AG08396 (cell line): ENCODE measurements at regions not wholly inside any gene's neighbourhood (a gene's known extent, or its start where the extent isn't known, plus 50 kb on each side); places are given as distances from the start of the nearest gene placed in this dataset.

ENCODE experiments used
- DNase-seq: peaks from one replicate; pipeline ENCODE4 v3.0.0; 2012; ENCODE audit warnings: low spot score, mixed read lengths

DNA sequence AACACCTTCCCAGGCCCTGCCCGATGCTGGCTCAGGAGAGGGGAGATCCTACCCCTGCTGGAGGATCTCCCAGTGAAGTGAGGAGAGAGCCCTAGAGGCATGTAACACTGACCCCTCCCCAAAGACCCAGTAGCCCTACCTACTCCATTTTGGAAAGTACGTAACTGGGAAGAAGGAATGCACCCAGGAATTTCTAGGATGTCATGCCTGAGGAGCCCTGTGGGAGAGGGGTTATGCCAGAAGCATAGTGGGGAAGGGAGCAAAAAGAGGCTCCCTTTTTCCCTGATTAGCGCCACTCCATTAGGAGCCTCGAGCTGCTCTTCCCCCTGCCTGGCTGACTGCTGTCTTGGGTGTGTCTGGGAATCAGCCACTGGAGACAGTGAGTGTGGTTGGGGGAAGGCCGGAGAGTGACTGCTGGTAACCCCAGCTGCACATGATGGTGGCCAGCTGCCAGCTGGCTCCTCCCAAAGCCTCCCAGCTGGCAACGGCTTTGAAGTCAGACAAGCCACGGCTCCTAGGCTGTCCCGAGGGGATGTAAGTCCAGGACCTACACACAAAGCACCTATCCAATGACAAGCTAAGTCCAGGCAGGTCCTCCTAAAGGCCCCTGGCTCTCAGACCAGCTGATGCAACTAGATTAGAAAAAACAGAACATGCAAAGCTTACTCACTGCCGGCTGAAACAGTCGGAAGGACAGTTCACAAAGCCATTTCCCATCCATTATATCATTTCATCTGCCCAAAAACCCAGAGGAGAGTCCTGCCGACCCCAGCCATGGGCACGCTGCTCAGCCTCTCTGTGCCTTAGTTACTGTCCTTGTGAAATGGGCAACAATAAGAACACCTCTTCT is 136.5 kb upstream of the ABCA1 start:
- DNase-seq: peak; percentile 83

DNA sequence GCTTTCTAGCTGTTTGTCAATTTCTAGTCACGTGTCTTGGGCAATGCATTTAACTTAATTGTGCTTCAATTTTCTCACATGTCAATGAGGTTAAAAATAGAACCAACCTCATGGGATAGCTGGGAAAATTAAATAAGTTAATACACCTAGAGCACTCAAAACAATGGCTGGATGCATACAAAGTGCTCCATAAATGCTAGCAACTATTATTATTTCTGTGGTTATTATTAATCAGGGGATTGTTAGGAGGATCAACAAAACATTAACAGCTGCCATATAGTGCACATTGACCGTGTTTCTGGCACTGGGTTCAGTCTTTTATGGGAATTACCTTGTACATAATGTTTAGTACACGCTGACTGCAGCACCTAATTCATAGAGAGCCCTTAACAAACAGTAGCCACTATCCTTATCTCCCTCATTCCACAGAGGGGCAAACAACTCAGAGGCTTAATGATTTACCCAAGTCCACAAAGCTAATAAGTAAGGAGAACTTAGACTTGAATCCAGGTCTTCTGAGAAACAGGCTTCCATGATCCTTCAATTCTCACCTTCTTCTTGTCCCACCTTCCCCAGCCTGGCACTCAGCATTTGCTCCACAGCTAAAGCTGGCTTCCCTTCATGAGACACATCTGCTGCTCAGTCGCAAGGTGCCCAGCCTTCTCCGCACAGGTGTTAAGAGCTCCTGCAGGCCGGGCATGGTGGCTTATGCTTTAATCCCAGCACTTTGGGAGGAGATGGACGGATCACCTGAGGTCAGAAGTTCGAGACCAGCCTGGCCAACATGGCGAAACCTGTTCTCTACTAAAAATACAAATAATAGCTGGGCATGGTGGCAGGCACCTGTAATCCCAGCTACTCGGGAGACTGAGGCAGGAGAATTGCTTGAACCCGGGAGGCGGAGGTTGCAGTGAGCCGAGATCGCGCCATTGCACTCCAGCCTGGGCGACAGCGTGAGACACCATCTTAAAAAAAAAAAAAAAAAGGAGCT is 137.4 kb upstream of the ABCA1 start:
- DNase-seq: no peak

DNA sequence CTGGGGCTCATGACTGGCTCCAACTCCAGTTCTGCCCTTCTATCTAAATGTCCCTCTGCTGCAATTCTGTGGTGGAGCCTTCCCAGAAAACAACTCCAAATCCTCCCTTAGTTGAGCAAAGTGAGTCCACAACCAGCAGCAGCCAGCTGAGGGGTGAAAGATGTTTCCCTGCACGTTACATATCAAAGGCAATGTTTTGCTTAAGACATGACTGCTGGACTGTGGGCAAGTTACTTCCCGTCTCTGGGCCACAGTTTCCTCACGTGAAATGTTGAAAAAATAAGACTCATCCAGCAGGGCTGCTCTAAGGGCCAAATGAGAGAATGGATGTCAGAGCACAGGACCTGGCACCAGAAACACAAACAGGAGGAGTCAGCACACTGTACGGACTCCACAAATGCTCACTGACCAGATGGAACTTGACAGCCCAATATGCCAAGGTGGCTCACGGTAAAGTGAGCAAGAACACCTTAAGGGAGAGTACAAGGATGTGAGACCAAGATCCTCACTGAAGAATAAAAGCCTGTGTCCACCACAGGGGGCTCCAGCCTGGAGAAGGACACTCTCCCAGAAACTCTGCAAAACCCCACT is 138.4 kb upstream of the ABCA1 start:
- no peak for DNase-seq

DNA sequence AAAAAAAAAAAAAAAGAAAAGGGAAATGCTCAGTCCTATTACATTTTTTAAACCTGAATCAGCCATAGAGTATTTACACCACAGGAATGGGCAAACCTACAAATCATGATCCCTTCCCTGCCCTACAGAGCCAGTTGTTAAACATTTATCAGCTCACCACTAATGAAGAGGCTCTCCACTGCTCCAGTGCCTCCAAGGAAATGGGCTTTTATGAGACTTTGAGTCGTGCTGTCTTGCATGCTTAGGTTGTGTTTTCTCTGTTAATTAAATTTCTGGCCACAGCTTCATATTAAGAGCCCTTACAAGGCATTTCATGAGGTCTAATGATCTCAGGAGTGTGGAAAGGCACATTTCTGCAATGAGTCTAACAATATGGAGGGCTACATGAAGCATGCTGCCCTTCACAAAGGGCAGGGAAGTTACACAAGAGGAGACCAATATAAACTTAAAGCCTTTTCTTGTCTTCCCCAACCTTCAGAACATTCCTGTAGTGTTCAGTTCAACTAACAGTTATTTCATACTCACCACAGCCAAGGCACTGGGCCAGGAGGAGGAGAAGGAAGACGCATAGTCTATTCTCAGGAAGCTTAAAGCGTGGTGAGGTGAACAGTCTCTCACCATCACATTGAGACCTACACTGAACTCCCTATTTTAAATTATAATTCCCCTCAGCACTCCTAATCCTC is 140.1 kb upstream of the ABCA1 start:
- DNase-seq: no peak

DNA sequence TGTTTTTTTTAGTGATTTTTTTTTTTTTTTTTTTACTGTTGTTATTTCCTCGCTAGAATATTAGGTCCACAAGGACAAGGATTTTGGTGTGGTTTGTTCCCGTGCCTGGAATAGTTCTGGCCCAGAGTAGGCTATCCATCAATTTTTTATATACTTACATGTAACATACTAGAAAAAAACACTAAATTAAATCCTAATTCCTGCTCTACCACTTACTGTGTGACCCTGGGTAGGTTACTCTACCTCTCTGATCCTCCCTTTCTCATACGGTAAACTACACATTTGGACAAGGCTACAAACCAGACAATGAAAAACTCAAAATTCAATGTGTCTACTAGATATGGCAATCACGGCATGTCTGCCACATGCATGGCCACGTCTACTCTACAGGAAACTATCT is 141.3 kb upstream of the ABCA1 start:
- DNase-seq: no peak

DNA sequence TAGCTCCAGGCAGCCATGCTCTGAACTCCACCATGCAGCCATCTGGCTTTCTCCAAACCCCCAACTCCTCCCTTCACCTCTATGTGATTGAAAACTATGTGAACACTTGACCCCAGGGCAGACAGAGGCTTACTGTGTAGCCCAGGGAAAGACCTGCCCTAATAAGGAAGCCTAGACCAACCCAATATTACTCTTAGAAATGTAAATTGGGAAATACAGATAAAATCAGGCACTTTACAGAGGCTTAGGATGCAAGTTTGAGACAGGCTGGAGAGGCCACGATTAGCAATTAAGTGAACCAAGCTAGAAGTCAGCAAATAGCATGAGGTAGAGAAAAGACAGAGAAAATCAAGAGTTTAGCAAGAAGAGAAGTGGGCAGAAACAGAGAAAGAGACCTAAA is 141.7 kb upstream of the ABCA1 start:
- DNase-seq: no peak

DNA sequence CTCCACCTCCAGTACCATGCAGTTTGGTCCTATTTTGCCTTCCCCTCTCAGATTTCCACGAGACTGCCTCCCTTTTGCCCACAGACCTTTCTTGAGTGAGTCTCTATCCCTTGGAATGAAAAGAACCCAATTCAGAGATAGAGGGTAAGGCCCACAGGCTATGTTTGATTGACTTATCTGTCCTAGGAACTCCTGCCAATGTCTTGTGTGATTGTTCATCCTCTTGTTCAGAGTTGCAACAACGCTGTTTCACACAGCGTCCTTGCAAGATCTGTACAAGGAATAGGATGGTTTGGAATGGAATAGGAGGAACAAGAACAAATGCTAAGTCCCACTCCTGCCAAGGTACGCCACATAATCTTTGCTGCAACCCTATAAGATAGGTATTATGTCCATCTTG is 142.2 kb upstream of the ABCA1 start:
- DNase-seq: no peak

DNA sequence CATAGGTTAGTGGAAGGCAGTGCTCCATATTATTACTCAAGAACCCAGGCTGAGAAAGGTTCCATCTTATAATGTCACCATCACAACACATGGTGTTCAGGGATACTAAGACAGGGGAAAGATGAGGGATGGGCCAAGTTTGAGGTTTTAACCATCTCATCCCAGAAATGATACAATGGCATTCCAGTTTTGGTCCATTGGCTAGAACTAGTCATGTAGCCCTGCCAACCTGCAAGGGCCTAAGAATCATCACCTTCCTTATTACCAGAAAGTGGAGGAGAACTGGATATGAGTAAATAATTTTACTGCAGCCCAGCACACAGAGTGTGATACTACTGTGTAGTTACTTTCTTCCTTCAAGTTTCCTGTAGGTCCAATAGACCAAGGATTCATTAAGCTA is 144.5 kb upstream of the ABCA1 start:
- DNase-seq: no peak

DNA sequence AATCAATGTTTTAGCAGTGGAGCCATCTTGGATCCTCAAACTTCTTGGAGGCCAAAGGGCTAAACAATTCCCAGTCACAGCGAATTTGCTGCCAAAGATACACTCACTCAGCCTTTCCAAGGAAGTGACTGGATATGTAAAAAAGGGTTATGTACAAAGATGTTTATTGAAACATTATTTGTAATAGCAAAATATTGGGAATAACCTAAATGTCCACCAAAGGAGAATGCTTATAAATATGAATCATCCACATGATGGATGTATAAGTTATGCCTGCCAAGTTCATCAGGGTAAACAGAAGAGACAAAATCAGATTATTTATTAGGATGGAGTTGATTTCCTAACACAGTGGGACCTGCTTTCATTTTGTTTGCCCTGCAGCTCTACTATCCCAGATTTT is 145.2 kb upstream of the ABCA1 start:
- DNase-seq: no peak

DNA sequence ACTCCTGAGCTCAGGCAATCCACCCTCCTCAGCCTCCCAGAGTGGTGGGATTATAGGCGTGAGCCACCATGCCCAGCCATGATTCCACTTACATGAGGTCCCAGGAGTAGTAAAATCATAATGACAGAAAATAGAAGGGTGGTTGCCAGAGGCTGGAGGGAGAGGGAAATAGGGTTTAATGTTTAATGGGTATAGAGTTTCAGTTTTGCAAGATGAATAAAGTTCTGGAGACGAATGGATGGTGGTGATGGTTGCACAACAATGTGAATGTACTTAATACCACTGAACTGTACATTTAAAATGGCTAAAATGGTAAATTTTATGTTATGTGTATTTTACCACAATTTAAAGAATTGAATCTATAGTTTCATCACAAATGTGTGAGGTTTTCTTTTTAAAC is 146.5 kb upstream of the ABCA1 start:
- no peak for DNase-seq

DNA sequence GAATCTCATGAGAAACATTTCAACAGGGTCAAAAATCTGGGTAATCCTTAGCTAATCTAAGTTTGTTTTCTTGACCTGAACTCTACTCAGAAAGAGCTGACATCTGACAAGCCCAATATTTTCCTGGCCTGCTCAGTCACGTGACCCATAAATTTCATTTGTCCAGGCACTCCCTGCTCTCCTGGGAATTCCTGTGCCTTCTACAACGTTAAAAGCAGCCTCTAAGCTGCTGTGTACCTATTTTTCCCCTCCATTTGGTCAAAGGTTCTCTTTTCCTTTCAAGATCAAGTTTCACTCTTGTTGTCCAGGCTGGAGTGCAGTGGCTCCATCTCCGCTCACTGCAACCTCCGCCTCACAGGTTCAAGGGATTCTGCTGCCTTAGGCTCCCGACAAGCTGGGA is 148.8 kb upstream of the ABCA1 start:
- no peak for DNase-seq

DNA sequence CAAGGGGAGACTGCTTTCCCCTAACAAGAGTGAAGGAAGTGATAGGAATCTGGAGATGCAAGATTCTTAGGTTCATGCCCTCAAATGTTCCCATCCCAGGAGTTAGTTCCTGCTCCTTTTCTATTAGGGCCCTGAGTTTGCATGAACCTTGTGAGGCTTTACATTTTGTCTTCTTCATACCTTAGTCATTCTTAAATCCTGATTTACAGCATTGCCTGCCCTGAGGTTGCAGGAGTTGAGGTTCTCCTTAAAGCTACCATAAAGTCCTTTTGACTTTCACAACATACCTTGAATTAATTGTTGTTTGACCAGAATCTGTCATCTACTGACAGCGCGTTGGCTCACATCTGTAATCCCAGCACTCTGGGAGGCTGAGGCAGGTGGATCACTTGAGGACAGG is 151.5 kb upstream of the ABCA1 start:
- DNase-seq: no peak

DNA sequence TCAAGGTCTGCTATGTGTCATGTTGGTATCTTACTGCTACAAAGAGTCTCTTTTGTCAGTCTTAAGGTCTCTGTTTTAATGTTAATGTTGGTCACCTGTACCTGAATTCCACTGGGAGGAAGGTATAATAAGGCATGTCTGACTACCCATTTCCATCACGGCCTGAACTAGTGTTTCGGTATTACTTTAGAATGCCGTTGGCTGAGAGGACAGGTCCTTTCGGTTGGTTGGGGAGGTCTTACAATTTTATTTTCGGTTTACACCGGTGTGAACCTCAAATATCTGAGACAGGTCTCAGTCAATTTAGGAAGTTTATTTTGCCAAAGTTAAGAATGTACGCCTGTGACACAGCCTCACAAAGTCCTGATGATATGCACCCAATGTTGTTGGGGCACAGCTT is 154.9 kb upstream of the ABCA1 start:
- DNase-seq: no peak

DNA sequence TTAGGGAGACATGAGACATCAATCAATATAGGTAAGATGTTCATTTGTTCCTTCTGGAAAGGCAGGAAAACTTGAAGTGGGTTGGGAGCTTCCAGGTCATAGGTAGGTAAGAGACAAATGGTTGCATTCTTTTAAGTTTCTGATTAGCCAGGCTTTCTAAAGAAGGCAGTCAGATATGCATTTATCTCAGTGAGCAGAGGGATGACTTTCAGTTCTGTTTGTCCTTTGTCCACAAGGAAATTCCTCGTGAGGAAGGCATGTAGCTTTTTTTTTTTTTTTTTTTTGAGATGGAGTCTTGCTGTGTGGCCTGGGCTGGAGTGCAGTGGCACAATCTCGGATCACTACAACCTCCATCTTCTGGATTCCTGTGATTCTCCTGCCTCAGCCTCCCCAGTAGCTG is 155.3 kb upstream of the ABCA1 start:
- DNase-seq: no peak

DNA sequence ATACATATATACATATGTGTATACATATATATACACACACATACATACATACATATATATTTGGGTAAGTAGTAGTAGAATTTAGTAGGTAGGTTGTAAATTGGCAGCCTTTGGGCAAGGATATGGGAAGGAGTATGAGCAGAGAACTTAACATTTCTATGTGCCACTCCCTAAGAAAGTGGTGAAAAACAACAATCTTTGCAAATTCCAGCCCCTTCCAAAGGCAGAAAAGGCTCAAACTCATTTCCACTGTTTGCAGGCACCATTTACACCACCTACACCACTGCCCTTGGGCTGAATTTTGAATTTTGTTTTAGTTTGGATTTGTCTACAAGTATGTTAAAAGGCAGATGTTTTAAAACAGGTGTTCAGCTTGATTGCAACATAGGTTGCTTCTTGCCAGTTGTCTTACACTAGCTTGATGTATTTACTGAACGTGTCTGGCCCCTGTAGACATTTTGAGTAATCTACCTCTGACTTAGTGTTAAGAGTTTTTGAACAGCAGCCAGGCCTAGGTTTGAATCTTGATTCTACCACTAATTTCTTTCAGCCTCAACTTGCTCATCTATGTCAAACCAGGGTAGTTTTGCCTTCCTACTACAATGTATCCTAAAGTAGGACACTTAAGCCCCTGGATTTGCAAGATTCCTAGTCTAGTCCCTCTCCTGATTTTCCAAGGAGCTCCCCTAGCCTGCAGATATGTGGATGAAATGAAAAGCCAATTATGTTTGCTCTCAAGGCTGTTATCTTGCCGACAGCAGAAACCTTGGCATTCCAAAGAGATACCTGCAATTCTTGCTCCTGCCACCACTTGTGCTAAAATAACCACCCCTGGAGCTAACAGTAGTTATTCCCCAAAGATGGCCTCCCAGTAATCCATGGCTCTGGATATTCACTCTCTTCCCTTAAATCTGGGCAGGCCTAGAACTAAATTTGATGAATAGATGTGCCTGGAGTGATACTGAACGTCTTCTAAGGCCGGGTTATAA is 156.2 kb upstream of the SLC44A1 start:
- DNase-seq: no peak

DNA sequence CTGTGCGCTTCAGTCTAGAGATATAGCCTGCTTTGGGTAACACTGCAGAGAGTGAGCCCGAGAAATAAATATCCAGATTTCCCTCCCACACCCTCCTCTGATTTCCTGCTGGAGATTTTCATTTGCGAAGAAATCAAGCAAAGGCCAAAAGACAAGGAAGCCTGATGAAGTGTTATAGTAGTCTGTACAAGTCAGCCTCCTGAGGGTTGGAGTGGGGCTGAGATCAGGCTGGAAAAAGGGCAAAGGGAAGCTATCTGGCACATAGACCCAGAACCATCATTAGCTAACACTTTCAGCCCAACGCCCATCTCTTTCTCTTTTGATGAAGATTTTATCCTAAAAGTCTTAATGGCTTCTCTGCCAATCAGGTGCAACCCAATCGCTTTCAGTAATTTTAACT is 154.6 kb upstream of the SLC44A1 start:
- DNase-seq: no peak

DNA sequence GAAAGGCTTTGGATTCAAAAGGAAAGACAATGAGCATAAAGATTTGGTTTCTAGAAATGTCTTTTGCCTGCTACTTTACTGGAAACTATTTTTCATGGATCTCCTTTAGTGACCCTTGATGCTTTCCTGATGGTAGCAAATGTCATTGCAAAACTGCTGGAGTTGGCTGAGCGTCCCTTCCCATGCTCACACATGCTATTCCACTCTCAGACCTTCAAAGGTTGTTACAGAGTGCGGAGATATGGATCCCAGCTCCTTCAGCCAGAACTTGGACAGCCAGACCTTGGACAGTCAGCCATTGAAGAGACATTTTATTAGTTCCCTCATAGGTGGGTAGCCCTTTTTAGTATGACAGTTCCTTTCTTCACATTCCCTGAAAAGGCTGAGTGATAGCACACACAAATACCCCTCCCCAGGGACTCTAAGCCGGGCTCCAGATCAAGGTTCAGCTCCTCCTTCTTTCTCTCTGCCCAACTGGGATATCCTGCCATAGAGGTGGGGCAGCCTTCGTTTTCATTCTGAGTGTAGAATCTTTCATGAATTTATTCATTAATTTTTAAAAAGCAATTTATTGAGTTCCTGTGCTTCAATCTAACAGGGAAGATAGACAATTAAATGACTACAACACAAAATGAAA is 153.3 kb upstream of the SLC44A1 start:
- no peak for DNase-seq

DNA sequence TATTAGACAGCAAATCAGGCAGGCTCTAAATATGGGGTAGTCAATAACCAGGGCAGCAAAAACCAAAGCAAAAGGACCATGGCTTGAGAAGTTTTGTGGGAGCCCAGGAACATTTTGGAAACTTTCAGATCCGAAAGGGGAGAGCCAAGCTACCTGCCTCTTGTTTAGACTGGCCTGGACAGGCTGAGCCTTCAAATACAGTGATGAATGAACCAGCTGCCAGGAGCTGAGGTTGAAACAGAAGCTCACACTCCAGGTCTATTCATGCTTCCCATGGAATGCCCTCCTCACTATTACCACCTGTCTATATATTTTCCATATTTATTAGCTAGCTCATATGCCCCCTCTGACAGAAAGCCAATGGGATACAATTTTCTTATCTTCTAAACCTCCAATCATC is 150.8 kb upstream of the SLC44A1 start:
- DNase-seq: no peak

DNA sequence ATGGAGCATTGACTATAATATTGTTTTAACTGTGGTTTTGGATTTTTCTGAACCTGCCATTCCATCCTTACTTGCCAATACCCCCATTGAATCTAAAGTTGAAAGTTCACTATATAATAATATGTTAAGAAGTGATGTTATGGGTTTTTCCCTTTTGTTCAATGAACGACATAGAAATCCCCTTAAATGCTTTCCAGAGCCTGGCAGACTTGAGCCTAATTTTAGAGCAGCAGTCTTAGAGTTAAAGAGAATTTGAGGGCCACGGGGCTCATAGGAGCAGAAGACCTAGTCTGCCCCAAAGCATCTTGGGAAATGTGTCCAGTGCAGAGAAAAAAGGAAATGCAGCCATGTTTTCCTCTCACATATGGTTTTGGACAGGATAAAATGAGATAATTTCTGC is 146.1 kb upstream of the SLC44A1 start:
- no peak for DNase-seq

DNA sequence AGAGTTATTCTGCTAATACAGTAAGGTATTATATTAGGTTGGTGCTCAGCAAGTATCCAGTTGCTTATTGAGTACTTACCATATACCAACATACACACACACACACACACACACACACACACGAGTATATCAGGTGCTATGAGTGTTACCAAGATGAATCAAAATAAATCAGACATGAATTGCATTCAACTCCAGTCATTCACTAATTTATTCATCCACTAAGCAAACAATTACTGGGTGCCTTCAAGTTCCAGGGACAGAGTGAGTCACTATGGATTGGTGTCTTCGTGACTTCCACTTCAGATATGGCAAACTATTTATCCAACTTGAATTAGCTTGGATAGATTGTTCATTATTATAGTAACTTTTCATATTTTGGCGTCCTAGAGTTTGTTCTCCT is 140.7 kb upstream of the SLC44A1 start:
- no peak for DNase-seq
